A549 (cell line): ENCODE measurements at regions not wholly inside any gene's neighbourhood (a gene's known extent, or its start where the extent isn't known, plus 50 kb on each side); places are given as distances from the start of the nearest gene placed in this dataset.

Source experiments
- CHD2 ChIP-seq: fragments of 150-350 bp; IDR thresholded peaks from 2 replicates; pipeline ENCODE4 v1.6.1; 2014; ENCODE audit warnings: low read length; ENCODE audit not compliant: partially characterized antibody
- CTCF ChIP-seq: fragments of >200 bp; sonication (Bioruptor Twin); formaldehyde crosslinking; IDR thresholded peaks from 3 replicates; pipeline ENCODE4 v1.5.1; 2016
- EP300 ChIP-seq, 2 experiments: fragments of >200 bp; sonication (Bioruptor Twin); formaldehyde crosslinking; IDR thresholded peaks; 2 replicates in 1 of 2; 3 replicates in 1 of 2; pipeline ENCODE4 v1.6.1; 2016 to 2017
- HEYL ChIP-seq: fragments of 250-450 bp; sonication (Bioruptor Pico); IDR thresholded peaks from 2 replicates; pipeline ENCODE4 v1.8.0; 2021; ENCODE audit warnings: mild to moderate bottlenecking, moderate library complexity
- HMGXB4 ChIP-seq: fragments of 250-450 bp; sonication (Bioruptor Pico); IDR thresholded peaks from 2 replicates; pipeline ENCODE4 v1.5.0; 2021; ENCODE audit warnings: mild to moderate bottlenecking, moderate library complexity, borderline replicate concordance
- KDM1A ChIP-seq: fragments of 200-600 bp; sonication (generic); IDR thresholded peaks from 2 replicates; pipeline ENCODE4 v1.6.1; 2016; ENCODE audit warnings: low read depth, mild to moderate bottlenecking
- MAFK ChIP-seq: fragments of 450-650 bp; IDR thresholded peaks from 2 replicates; pipeline ENCODE4 v1.6.1; 2014; ENCODE audit not compliant: partially characterized antibody
- PBX3 ChIP-seq: IDR thresholded peaks from 2 replicates; pipeline ENCODE4 v1.6.1; 2012
- PHF8 ChIP-seq: fragments of 200-600 bp; sonication (generic); IDR thresholded peaks from 2 replicates; pipeline ENCODE4 v1.6.1; 2016; ENCODE audit warnings: low read depth, mild to moderate bottlenecking, antibody characterized with exemption, moderate library complexity, borderline replicate concordance
- POLR2A ChIP-seq: IDR thresholded peaks from 2 replicates; pipeline ENCODE4 v1.6.1; 2012; ENCODE audit warnings: mild to moderate bottlenecking, low read length
- SMC3 ChIP-seq: fragments of >200 bp; sonication (Bioruptor Twin); formaldehyde crosslinking; IDR thresholded peaks from 3 replicates; pipeline ENCODE4 v1.6.1; 2018; ENCODE audit warnings: inconsistent platforms
- TP53 ChIP-seq: fragments of 250-450 bp; sonication (Bioruptor Pico); IDR thresholded peaks from 2 replicates; pipeline ENCODE4 v1.5.0; 2021; ENCODE audit warnings: mild to moderate bottlenecking, moderate library complexity
- ZSCAN20 ChIP-seq: fragments of 250-450 bp; sonication (Bioruptor Pico); IDR thresholded peaks from 2 replicates; pipeline ENCODE4 v1.8.0; 2022; ENCODE audit warnings: mild to moderate bottlenecking, moderate library complexity
- TF ChIP-seq, protein P1 (sequence below): IDR thresholded peaks from 2 replicates; pipeline ENCODE4 v1.6.1; 2012

DNA sequence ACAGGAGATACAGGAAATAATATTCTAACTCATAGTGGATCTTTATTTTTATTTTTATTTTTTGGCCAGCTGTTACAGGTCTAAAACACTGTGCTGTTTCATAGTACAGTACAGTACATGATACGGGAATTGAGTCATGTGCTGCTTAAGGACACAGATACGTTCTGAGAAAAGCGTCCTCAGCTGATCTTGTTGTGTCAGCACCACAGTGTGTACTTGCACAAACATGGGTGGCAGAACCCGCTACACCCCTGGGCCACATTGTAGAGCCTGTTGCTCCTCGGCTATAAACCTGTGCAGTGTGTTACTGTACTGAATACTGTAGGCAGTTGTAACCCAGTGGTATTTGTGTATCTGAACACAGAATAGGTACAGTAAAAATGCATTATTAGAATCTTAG is 183.4 kb downstream of the OR4M2 start:
- TF ChIP-seq CHD2, result no peak
- TF ChIP-seq ZSCAN20, result no peak
- TF ChIP-seq CTCF, result no peak
- no peak for TF ChIP-seq SMC3
- TF ChIP-seq POLR2A, result no peak
- TF ChIP-seq HMGXB4 (CRISPR knock-in tag), result no peak
- TF ChIP-seq MAFK, result no peak
- TF ChIP-seq PHF8, result no peak
- TF ChIP-seq EP300 (IDR thresholded peaks at IDR 0.05), result no peak
- TF ChIP-seq PBX3, result no peak
- TF ChIP-seq TP53 (CRISPR knock-in tag), result no peak
- no peak for TF ChIP-seq KDM1A
- TF ChIP-seq, protein P1, sequence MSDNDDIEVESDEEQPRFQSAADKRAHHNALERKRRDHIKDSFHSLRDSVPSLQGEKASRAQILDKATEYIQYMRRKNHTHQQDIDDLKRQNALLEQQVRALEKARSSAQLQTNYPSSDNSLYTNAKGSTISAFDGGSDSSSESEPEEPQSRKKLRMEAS, result no peak
- no peak for TF ChIP-seq HEYL (CRISPR knock-in tag)
